ENCODE measurements at regions not wholly inside any gene's neighbourhood (a gene's known extent, or its start where the extent isn't known, plus 50 kb on each side); places are given as distances from the start of the nearest gene placed in this dataset.

DNA sequence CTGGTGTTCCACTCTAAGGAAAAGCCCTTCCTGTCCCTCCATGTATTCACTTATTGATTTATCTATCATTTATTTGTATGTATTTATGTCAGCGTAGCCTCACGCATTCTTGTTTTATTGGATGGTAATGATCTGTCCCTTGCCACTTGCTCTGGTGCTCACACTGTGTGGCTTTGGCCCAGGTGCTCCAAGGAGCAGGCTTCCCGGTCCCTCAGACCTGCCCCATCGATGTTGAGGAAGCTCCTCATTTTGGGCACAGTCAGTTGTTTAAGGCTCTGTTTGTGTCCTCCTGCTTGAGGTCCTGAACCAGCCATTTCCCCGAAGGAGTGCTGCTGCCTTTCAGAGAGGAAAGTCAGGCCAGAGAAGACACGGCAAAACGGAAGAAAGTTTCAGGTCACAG lies 1485.4 kb downstream of the TBC1D22A start:
- H3F3A ChIP-seq (ENCODE audit: insufficient read depth) = no peaks in the 10 kb centered on the region
- no peak overlapping the region for H3K9ac ChIP-seq (ENCODE audit: low read length)
- no peak overlapping the region for H3K4me2 ChIP-seq (ENCODE audit: low read depth, low read length, poor library complexity, severe bottlenecking)
- TF ChIP-seq, protein P1, sequence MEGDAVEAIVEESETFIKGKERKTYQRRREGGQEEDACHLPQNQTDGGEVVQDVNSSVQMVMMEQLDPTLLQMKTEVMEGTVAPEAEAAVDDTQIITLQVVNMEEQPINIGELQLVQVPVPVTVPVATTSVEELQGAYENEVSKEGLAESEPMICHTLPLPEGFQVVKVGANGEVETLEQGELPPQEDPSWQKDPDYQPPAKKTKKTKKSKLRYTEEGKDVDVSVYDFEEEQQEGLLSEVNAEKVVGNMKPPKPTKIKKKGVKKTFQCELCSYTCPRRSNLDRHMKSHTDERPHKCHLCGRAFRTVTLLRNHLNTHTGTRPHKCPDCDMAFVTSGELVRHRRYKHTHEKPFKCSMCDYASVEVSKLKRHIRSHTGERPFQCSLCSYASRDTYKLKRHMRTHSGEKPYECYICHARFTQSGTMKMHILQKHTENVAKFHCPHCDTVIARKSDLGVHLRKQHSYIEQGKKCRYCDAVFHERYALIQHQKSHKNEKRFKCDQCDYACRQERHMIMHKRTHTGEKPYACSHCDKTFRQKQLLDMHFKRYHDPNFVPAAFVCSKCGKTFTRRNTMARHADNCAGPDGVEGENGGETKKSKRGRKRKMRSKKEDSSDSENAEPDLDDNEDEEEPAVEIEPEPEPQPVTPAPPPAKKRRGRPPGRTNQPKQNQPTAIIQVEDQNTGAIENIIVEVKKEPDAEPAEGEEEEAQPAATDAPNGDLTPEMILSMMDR (IDR thresholded peaks at IDR 0.05; ENCODE audit: insufficient read depth, low read length, poor library complexity, severe bottlenecking) = no peak
- no peak for TF ChIP-seq EZH2phosphoT487 (conservative IDR thresholded peaks at IDR 0.05; ENCODE audit: low read length)
- no peaks in the 10 kb centered on the region for H3K27me3 ChIP-seq (ENCODE audit: low read length)
- H4K20me1 ChIP-seq (ENCODE audit: low read depth, low read length) = no peaks in the 10 kb centered on the region
- H3K27ac ChIP-seq (ENCODE audit: low read depth, low read length) = no peak overlapping the region
- no peaks in the 10 kb centered on the region for H3K9me3 ChIP-seq (ENCODE audit: insufficient read depth, low read length)
- no peaks in the 10 kb centered on the region for H3K79me2 ChIP-seq (ENCODE audit: insufficient read depth, low read length)
- no peak overlapping the region for H3K4me3 ChIP-seq (ENCODE audit: insufficient read depth, low read length, poor library complexity, severe bottlenecking)
- no peaks in the 10 kb centered on the region for H3K9me2 ChIP-seq (replicated peaks; ENCODE audit: insufficient read depth, low read length)
- H2AFZ ChIP-seq (ENCODE audit: low read depth, low read length, severe bottlenecking) = no peak overlapping the region
- H3K36me3 ChIP-seq (ENCODE audit: low read length) = no peaks in the 10 kb centered on the region

DNA sequence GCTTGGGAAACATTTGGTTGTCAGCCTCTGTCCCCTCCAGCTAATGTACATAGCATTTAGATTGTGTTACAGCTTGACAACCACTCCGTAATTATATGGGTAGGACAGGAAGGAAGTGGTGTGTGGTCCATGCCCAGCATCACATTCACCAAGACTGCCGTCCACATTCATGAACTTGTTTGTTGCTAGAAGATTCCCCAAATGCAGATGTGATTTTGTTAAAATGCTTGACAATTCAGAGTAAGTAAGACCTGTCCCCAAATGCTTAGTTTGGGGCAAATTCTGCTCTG lies 1482.7 kb downstream of the TBC1D22A start:
- Histone ChIP-seq H2AFZ (ENCODE audit: low read depth, low read length, severe bottlenecking) (no peak overlapping the region), H3F3A (ENCODE audit: insufficient read depth) (no peaks in the 10 kb centered on the region), H3K4me2 (ENCODE audit: low read depth, low read length, poor library complexity, severe bottlenecking) (no peak overlapping the region), H3K9ac (ENCODE audit: low read length) (no peak overlapping the region), H3K79me2 (ENCODE audit: insufficient read depth, low read length) (no peaks in the 10 kb centered on the region), H3K27ac (ENCODE audit: low read depth, low read length) (no peak overlapping the region), H3K4me3 (ENCODE audit: insufficient read depth, low read length, poor library complexity, severe bottlenecking) (no peak overlapping the region), H3K9me2 (replicated peaks; ENCODE audit: insufficient read depth, low read length) (no peaks in the 10 kb centered on the region), H4K20me1 (ENCODE audit: low read depth, low read length) (no peaks in the 10 kb centered on the region), H3K36me3 (ENCODE audit: low read length) (no peaks in the 10 kb centered on the region), H3K27me3 (ENCODE audit: low read length) (no peaks in the 10 kb centered on the region), H3K9me3 (ENCODE audit: insufficient read depth, low read length) (no peaks in the 10 kb centered on the region)
- no peak for TF ChIP-seq EZH2phosphoT487 (conservative IDR thresholded peaks at IDR 0.05; ENCODE audit: low read length)
- TF ChIP-seq, protein P1 (IDR thresholded peaks at IDR 0.05; ENCODE audit: insufficient read depth, low read length, poor library complexity, severe bottlenecking) = no peak

DNA sequence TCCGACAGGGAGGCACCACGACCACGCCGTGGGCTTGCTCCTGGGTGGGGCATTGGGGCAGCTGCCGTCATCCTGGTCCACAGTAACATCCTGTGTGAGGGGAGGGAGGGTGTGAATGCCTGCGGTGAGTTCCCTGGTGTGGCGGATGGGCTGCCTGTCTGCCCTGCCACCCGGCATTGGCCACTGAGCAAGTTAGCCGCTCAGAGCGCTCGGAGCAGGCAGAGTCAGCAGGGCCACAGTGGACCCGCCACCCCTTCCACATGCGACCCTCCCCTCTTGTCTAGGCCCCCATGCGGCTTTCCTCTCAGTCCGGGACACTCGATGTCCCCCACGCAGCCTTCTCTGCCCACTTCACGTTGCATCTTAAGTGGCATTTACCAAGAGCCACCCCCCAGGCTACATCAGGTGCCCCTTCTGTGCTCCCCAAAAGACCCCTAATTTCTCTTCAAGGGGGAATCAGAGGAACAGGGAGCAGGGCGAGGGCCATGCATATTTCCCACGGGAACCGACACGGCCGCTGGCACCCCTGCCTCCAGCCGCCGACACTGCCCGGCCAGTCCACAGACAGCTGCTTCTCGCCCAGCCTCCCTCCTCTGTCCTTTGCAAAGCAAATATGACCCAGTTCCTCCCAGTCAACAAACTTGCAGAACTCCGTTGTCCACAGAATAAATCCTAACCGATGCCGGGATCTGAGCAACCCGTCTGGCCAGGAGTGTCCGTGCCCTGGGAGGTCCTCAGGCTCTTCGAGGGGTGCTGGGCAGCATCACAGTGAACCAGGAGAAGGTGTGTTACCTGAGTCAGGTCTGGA lies 1482.1 kb downstream of the TBC1D22A start:
- TF ChIP-seq, protein P1 (IDR thresholded peaks at IDR 0.05; ENCODE audit: insufficient read depth, low read length, poor library complexity, severe bottlenecking) = no peak
- no peak for TF ChIP-seq EZH2phosphoT487 (conservative IDR thresholded peaks at IDR 0.05; ENCODE audit: low read length)
- Histone ChIP-seq H2AFZ (ENCODE audit: low read depth, low read length, severe bottlenecking) (no peak overlapping the region), H3K4me2 (ENCODE audit: low read depth, low read length, poor library complexity, severe bottlenecking) (no peak overlapping the region), H3K36me3 (ENCODE audit: low read length) (no peaks in the 10 kb centered on the region), H3K79me2 (ENCODE audit: insufficient read depth, low read length) (no peaks in the 10 kb centered on the region), H3K9me3 (ENCODE audit: insufficient read depth, low read length) (no peaks in the 10 kb centered on the region), H3K9ac (ENCODE audit: low read length) (no peak overlapping the region), H3F3A (ENCODE audit: insufficient read depth) (no peaks in the 10 kb centered on the region), H3K27ac (ENCODE audit: low read depth, low read length) (no peak overlapping the region), H4K20me1 (ENCODE audit: low read depth, low read length) (no peaks in the 10 kb centered on the region), H3K4me3 (ENCODE audit: insufficient read depth, low read length, poor library complexity, severe bottlenecking) (no peak overlapping the region), H3K27me3 (ENCODE audit: low read length) (no peaks in the 10 kb centered on the region), H3K9me2 (replicated peaks; ENCODE audit: insufficient read depth, low read length) (no peaks in the 10 kb centered on the region)
